Coronary artery (tissue), 2 donors: ENCODE measurements at regions not wholly inside any gene's neighbourhood (a gene's known extent, or its start where the extent isn't known, plus 50 kb on each side); places are given as distances from the start of the nearest gene placed in this dataset.

Experiments used
- DNase-seq: peaks from one replicate; pipeline ENCODE4 v3.0.0-alpha.2; 2017; ENCODE audit warnings: low spot score
- H3K27ac ChIP-seq, 2 donors: fragments of 200-600 bp; sonication (generic); one replicate each; pipeline ENCODE4 v1.5.1; 2016 to 2019
- H3K4me3 ChIP-seq: fragments of 200-600 bp; sonication (generic); 2 replicates; pipeline ENCODE4 v1.5.1; 2016; ENCODE audit warnings: mild to moderate bottlenecking, moderate library complexity
- CTCF ChIP-seq: fragments of 200-600 bp; sonication (generic); IDR thresholded peaks from one replicate; pipeline ENCODE4 v1.5.1; 2019; ENCODE audit warnings: antibody characterized with exemption

- no peak for TF ChIP-seq CTCF
- no peak overlapping the region for H3K27ac ChIP-seq
- no peak for DNase-seq
- no peak overlapping the region for H3K4me3 ChIP-seq
Observed at GRCh38 chr12:4088451-4088850, 185.1 kb upstream of the CCND2 start.

GRCh38 chr12:4086481-4086880, 187.1 kb upstream of the CCND2 start:
- no peak for DNase-seq
- H3K27ac ChIP-seq = no peak overlapping the region
- no peak for TF ChIP-seq CTCF
- no peak overlapping the region for H3K4me3 ChIP-seq

GRCh38 chr12:4084573-4084972, 189.0 kb upstream of the CCND2 start:
- Histone ChIP-seq H3K27ac (no peak overlapping the region), H3K4me3 (no peak overlapping the region)
- no peak for DNase-seq
- no peak for TF ChIP-seq CTCF

- no peak for TF ChIP-seq CTCF
Observed at GRCh38 chr12:4082809-4083403, 190.7 kb upstream of the CCND2 start.

GRCh38 chr12:4080213-4080612, 193.3 kb upstream of the CCND2 start:
- TF ChIP-seq CTCF = no peak
- Histone ChIP-seq H3K4me3 (no peak overlapping the region), H3K27ac (no peak overlapping the region)
- DNase-seq = no peak

More at GRCh38 chr12:4082809-4083403, 190.7 kb upstream of the CCND2 start:
- Histone ChIP-seq H3K4me3 (no peak overlapping the region), H3K27ac (no peak overlapping the region)
- DNase-seq = no peak

- TF ChIP-seq CTCF = no peak
- Histone ChIP-seq H3K4me3 (no peak overlapping the region), H3K27ac (no peak overlapping the region)
- no peak for DNase-seq
Observed at GRCh38 chr12:4074129-4074528, 199.4 kb upstream of the CCND2 start.

GRCh38 chr12:4069670-4070010, 196.4 kb upstream of the PARP11 start:
- TF ChIP-seq CTCF = no peak
- H3K27ac ChIP-seq = no peak overlapping the region
- no peak overlapping the region for H3K4me3 ChIP-seq
- no peak for DNase-seq
